ENCODE measurements at regions not wholly inside any gene's neighbourhood (a gene's known extent, or its start where the extent isn't known, plus 50 kb on each side); places are given as distances from the start of the nearest gene placed in this dataset.
"Not testable (repeated sequence)": the region's sequence is repeated elsewhere in the genome, so short reads cannot be mapped to it uniquely, and the experiment has no call there.

DNA sequence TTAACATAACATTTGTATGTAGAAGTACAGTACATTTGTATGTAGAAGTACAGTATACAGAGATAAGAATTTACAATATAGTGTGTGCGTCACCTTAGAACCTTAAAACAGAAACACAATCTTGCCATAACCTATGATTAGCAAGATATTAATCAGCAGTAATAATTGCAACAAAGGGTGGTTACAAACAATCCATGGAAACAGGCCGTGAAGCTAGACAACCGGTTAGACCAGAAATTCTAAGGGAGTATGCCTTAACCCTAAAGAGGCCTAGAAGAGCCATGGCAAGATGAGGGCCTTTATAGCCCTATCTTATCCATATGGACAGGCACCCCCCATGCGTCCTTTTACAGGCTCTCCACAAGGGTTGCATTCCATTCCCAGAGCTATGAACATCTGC lies 605.9 kb downstream of the KCNT2 start:
- not testable (repeated sequence) for DNase-seq (ENCODE audit: low read depth in 3 of 3)

DNA sequence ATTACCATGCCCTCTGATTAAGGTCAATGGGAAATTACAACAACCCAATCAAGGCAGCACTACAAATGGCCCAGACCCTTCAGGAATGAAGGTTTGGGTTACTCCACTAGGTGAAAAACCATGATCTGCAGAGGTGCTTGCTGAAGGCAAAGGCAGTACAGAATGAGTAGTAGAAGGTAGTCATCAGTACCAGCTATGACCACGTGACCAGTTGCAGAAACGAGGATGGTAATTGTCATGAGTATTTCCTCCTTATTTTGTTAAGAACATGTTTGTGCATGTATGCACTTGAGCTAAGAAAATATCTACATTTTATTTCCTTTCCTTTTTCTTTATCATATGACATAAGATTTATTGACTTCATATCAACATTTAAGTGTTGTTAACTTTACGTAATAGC lies 607.1 kb downstream of the KCNT2 start:
- DNase-seq (ENCODE audit: low read depth in 3 of 3), result no peak

DNA sequence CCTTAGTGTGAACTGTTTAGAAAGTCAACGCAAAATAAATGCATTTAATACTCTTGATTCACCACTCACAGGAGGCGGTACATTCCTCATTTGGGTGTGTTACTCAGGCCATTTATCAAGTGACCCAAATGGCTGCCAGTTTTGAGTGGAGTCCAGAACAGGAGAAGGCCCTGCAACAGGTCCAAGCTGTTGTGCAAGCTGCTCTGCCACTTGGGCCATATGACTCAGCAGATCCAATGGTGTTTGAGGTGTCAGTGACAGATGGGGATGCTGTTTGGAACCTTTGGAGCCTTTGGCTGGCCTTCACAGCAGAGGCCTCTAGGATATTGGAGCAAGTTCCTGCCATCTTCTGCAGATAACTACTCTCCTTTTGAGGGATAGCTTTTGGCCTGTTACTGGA lies 609.2 kb downstream of the KCNT2 start:
- DNase-seq (ENCODE audit: low read depth in 3 of 3), result no peak

DNA sequence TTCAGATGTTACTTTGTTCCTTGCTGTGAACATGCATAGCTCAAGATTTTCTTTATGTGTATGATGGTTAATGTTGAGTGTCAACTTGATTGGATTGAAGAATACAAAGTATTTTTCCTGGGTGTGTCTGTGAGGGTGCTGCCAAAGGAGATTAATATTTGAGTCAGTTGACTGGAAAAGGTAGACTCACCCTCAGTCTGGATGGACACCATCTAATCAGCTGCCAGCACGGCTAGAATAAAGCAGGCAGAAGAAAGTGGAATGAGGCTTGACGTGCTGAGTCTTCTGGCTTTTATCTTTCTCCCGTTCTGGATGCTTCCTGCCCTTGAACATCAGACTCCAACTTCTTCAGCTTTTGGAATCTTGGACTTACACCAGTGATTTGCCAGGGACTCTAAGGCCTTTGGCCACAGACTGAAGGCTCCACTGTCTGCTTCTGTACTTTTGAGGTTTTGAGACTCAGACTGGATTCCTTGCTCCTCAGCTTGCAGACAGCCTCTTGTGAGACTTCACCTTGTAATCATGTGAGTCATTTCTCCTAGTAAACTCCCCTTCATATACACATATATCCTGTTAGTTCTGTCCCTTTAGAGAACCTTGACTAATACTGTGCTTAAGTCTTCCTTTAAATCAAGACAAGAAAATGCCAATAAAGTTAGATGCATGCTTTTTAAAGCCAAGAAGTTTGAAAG lies 626.6 kb downstream of the KCNT2 start:
- DNase-seq (ENCODE audit: low read depth in 3 of 3), result no peak

DNA sequence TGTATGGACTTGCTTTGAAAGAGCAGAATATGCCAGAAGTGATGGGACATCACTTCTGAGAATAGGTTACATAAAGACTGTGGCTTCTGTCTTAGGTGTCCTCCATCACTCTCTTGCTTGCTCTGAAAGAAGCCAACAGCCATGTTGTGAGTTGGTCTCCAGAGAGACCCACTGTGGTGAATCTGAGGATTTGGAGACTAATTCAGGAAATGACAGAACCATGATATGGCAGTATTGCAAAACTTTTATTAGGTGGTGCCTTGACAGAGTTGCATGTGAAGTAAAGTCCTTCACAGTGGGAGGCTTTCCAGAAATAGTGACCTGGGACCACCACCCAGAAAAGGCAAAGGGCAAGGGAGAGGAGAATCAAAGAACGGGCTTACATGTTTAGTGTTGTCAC lies 628.6 kb downstream of the KCNT2 start:
- DNase-seq (ENCODE audit: low read depth in 3 of 3), result no peak

DNA sequence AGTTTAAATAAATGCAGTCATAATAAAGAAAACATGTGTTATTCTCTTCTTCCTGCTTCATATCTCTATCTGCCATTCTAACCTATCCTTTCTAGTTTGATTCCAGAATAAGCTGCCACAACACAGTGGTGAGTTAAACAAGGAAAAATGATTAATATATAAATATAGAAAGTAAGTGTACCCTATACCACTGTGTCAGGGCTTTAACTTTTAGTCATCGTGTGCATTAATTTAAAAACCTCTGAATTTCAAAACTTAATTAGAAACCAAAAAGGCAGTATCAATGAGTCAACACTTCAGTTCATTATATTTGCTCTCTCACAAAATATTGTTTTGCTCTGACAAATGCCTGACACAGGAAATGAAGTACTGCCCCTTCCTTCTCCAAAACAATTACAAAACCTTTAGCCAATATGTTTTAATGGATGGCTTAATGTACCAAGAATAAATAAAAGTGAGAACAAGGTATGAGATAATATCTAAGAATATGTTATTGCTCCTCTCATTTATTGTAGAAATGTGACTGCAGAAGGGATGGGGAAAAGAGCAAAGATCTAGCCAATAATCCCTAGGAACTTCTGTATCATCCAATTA lies 634.8 kb downstream of the KCNT2 start:
- no peak for DNase-seq (ENCODE audit: low read depth in 3 of 3)

DNA sequence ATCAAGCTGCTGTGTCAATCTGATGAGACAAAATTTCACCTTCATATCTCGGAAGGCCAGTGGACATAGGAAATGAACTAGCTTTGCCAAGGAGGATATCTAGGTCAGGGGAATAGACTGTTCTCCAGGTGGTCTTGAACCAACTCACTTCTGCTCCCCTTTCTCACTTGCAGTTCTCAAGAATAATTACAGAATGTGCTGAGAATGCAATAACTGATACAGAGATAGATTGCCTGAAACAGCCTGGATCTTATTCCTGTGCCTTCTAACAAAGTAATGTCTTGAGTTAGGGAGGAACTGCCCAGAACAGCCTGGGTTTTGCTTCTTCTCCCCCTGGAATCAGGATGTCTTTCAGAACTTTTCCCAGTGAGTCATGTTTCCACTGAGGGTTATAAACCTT lies 636.7 kb downstream of the KCNT2 start:
- no peak for DNase-seq (ENCODE audit: low read depth in 3 of 3)

DNA sequence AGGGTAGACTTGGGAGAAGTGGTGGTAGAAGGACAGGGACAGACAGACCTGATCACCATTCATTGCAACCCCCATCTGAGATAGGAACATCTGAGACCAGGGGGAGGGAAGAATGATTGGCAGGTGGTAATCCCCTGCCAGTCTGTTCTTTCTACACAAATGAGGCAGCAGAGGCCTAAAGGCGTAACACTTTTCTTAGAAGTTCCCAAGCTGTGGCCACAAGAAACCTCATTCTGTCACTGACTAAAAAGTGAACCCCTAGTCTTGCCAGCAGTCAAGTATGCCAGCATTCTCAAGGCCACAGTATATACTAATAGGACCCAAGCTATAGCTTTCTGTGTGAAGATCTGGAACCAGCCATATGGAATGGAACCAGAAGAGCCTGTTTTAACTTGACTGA lies 638.0 kb downstream of the KCNT2 start:
- DNase-seq (ENCODE audit: low read depth in 3 of 3), result no peak

DNA sequence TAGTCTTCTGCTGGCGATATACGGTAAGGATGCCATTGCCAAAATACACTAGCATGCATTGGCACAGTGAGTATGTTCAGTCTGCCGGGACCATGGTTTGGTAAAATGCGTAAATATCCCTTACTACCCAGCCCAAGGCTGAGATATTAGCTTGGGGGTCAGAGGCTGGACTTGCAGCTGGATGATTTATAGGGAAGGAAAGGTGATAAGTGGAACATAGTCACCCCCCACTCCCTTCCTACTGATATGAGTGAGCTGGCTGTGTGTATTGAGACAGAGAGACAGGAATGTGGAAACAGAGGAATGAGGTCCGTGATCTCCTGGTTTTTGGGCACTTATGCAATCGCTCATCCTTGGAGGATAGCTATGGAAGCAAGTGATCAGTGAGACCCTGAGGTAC lies 642.8 kb downstream of the KCNT2 start:
- no peak for DNase-seq (ENCODE audit: low read depth in 3 of 3)

DNA sequence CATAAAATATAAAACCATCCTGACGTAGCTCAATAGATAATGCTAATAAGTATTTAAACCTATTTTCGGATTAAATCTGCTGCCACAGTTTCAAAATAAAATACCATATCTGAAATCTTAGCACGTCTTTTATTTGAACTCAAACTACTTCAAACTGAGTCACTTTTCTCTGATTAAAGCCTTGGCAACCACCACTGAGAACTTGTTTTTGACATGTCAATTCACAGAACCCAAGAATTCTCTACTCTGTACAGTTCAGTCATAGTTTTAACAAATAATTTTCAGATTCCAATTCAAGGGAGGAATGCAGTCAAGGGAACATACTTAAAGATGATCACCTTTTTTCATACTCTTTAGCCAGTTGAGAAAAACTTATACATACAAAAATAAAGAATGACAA lies 643.2 kb downstream of the KCNT2 start:
- DNase-seq (ENCODE audit: low read depth in 3 of 3), result no peak

DNA sequence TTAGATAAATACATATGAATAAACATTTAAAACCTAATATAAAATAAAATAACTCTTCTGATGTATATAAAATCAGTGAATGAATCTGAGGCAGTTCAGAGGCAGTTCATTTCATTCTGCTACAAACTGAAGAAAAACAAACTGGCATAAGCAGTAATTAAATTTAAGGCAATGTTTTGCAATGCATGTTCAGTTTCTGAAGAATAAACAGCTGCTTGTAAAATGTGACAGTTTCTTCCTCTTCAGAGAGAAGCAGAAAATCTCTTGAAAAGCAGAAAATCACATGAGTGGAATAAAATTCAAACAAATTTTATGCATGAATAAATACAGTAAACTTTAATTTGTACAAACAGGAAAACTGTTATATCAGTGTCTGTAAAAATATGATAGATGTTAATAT lies 643.7 kb downstream of the KCNT2 start:
- no peak for DNase-seq (ENCODE audit: low read depth in 3 of 3)

DNA sequence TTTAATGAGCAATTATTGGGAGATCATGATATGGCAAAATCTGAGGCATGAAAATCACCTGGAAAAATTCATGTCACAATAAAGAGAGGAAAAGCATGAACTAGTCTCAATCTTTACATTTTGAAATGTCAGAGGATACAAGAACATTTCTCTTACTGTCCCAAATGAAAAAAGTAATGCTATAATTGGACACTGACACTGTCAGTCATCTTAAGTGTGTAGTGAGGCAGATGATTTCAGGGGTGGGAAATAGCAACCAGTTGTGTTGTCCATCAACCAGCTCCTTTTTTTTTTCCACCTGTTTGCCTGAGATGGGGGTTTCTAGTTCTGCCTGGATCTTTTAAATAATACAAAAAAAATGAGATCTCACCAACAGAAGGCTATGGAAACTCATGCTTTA lies 646.2 kb downstream of the KCNT2 start:
- DNase-seq (ENCODE audit: low read depth in 3 of 3), result no peak

DNA sequence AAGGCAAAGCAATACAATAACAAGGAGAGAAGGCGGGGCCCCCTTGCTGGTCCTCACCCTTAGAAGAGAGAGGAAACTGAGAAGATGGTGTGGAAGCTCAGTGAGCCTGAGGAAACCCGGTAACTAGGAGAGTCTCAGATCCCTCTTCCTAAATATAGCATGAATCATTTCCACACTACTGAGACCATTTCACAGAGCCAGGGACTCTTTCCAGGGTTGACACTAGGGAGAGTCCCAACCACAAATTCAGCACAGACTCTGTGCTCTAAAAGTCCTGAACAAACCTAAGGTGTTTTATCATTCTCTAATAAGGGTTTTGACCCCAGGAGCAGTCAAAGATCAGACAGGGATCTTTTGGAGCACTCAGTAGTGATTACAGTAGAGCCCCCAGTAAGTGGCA lies 647.7 kb downstream of the KCNT2 start:
- DNase-seq (ENCODE audit: low read depth in 3 of 3), result no peak

DNA sequence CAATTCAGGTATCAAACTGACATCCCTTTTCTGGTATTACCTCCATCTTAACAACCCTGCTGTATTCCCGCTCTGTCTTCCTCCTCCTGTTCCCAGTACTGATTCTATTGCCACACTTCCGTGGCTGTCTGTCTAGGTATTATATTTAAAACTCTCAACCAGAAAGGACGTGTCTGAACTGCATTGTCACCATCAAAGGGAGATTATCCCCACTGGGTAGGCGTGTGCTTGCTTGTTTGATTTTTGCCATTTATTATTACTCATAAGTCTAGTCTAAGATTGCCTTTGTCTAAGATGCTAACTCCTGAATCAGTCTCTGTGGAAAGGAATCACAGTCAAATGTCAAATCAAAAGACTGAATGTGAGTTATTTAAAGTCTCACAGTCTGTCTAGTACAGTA lies 650.1 kb downstream of the KCNT2 start:
- no peak for DNase-seq (ENCODE audit: low read depth in 3 of 3)

DNA sequence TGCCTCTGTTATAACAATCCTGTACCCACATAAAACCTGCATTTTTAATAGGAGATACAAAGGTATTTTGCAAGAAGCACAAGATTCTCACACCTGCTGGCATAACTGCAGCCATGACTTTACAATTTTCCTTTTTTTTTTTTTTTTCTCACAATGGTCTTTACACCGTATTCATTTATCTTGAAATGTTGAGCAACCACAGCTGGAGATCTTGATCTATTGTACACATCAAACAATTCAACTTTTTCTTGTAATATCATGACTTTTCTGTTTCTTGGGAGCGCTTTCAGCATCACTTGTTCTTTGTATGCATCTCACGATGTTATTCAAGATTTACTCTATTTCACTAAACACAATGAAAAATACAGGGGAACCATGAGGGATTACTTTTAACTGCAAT lies 651.4 kb downstream of the KCNT2 start:
- no peak for DNase-seq (ENCODE audit: low read depth in 3 of 3)

DNA sequence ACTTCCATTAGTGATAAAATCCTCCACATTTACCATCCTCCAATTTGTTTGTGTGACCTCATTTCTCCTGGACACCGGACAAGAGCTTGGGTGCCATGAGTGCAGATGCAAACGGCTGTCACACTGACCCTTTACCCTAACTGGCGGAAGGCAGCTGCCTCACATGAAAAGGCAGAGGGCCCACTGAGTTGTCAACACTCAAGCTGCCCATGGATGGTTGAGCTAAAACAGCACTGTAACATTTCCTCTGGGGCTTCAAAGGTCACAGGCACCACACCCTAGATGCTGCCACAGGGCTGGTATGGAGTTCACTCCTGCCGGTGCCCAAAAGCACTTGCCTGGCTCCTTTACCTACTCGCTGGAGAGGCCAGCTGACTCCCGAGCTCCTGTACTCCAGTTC lies 653.4 kb downstream of the KCNT2 start:
- no peak for DNase-seq (ENCODE audit: low read depth in 3 of 3)

DNA sequence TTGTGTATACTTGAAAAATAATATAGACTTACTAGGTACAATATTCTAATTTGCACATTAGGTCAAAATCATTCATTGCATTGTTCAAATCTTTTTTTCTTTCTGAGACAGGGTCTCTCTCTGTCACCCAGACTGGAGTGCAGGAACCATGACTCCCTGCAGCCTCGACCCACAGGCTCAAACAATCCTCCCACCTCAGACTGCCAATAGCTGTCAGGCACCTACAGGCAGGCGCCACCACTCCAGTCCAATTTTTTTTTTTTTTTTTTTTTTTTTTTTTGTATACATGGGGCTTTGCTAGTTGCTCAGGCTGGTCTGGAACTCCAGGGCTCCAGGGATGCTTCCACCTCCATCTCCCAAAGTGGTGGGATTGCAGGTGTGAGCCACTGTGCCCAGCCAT lies 656.9 kb downstream of the KCNT2 start:
- DNase-seq (ENCODE audit: low read depth in 3 of 3), result no peak

DNA sequence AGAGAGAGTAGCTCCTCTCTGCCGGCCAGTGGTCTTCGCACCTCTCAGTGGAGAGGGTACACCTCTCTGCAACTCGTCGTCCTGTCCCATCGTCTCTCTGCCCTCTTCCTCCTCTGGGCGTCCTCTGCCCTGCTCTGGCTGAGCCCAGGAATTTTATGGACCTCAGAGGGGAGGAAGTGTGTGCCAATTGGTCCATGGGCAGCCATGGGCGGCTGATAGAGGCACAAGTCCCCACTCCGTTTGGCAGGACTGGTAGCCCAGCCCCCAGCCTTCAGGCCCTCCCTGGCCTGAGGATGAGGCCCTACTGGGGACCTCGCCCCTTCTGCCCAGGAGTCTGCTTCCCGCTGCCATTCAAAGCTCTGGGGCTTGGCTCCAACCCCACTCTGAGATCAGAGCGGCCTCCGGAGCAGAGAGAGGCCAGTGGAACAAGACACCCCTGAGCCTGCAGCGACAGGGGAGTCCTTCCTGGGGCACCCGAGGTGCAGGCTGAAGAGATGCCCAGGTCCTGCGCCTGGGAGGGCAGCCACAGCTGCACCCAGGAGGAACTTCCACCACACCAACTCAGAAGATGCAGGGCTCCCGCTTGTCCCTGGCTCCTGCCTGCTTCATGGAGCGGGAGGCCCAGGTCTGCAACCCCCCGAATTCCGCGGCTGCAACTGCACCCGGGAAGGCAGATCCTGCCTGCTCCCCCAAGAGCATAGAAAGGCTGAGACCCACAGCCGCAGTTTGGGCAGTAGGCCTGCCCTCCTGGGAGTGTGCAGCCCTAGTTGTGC lies 659.9 kb downstream of the KCNT2 start:
- no peak for DNase-seq (ENCODE audit: low read depth in 3 of 3)

DNA sequence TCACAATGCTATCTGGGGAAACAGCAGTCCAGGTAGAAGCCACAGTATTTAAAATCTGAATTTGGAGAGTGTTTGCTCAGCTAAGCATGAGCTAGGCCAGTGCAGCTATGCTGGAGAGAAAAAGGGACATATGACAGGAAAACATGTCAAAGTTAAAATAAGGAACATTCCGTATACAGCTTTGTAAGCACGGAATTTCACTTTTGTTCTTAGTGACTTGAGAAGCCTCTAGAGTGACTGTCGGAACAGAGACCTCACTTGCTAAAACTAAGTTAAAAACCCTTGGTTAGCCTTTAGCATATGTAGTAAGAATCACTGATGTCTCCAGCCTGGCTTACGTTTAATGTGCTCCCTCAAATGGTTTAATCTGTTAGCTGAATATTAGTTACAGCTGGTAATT lies 661.7 kb downstream of the KCNT2 start:
- DNase-seq (ENCODE audit: low read depth in 3 of 3), result no peak

DNA sequence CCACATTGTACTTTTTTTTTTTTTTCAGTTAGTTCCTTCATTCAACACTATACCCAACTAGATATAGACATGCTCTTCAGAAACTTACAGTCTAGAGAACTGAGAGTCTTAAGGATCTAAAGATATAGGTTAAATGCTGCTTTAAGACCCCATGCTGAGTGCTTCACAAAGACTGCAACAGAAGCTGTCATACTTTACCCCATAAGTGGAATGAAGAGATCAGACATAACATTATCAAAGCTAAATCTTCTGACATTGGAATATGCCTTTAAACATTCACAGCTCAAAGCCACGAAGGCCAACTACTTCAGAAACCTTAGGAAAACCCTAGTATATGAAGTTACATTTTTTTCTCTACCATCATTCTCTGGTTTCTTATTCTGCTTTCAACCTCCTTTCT lies 666.4 kb downstream of the KCNT2 start:
- DNase-seq (ENCODE audit: low read depth in 3 of 3), result no peak

DNA sequence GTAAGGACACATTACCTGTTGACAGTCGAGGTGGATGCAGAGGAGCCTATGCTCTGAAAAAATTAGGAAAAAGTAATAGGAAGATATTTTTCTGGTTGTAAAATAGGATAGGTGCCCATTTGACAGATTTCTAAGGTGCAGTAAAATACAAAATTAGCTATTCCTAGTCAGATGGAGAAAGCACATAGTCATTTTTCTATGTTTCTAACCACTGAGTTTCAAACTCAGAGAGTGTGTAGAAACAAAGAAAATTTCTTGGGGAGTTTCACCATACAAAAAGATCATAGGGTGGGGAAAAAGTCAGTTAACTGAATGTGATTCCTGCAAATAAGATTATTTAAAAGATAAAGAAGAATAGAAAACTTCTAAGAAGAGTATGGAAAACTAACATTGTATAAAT lies 666.9 kb downstream of the KCNT2 start:
- no peak for DNase-seq (ENCODE audit: low read depth in 3 of 3)

DNA sequence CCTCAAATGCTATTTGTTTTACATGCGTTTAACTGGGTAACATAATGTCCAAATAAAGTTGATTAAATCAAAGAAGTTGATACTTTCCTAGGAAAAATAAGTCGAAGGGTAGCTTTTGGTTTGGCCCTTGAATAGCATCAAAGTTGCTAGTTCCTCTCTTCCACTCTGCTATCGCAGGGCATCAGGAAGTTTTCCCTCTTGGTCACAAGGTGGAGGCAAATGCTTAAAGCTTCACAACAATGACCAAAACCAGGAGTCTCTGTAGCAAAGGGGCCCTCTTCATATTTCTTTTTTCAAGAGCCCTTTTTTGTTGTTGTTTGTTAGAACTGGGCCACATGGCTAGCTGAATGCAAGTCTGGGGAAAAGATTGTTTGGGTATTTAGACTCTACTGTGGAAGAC lies 668.4 kb downstream of the KCNT2 start:
- DNase-seq (ENCODE audit: low read depth in 3 of 3), result no peak

DNA sequence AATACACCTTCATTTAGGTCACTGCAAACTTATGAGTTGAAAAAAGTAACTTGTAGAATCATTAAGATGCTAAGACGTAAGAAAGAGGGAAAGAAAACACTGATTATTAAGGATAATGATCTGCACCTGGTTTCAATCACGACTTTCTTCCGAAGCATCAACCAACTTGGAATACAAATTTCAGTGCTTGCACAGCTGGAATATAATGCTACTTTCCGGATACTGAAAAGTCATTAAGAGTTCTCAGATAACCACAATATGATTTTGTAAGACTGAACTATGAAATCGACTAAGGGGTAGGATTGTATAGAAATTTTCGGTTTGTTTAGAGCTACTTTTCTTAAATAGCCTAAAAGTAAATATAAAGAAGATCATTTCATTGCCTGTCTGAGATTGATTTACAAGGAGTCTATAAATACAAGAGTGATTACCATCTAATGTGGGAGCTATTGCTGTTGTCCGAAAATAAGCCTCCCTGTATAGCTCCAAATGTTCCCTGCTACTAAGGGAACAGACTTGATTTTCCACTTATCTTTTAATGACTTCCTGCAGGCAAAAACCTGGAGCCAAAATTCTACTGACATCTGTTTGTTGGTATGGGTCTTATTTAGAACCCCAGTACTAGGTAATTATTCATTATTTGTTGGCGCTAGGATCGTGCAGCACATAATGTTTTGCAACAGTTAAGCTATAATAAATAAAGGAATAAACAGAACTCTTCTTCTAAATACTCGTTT lies 673.3 kb downstream of the KCNT2 start:
- no peak for DNase-seq (ENCODE audit: low read depth in 3 of 3)
